ENCODE measurements at regions not wholly inside any gene's neighbourhood (a gene's known extent, or its start where the extent isn't known, plus 50 kb on each side); places are given as distances from the start of the nearest gene placed in this dataset.

DNA sequence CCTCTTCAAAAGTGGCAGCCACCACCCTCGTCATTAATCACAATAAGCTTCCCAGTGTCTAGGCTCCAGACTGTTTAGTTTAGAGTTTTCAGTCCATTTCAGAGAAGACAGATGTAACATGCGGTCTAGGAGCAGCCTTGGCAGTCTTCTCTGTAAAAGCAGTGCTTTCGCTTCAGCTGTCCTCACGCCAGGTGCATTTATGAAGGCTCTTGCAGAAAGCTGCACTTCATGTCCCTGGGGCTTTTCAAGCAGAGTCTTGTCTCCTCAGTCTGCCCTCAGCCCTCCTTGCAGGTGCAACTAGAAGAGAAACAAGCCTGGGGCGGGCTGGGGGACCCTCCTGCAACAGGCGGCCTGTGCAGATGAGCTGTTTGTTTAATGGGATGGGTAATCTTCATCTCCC is 281.9 kb downstream of the DRD1 start:
- no peak for DNase-seq

- DNase-seq = no peak
These were observed 284.0 kb downstream of the DRD1 start for GRCh38 chr5:175159956-175160355.

GRCh38 chr5:175148636-175149172 is 295.3 kb downstream of the DRD1 start:
- no peak for DNase-seq

DNA sequence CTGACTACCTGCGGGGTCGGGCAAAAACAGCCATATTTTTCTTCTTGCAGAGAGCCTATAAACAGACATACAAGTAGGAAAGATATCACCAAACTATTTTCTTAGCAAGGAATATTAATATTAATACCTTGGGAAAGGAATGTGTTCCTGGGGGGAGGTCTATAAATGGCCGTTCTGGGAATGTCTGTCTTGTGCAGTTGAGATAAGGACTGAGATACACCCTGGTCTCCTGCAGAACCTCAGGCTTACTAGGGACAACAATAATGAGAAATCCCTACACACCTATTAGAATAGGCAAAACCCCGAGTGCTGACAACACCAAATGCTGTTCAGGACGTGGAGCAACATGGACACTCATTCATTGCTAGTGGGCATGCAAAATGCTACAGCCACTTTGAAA is 297.2 kb downstream of the DRD1 start:
- DNase-seq = no peak

DNA sequence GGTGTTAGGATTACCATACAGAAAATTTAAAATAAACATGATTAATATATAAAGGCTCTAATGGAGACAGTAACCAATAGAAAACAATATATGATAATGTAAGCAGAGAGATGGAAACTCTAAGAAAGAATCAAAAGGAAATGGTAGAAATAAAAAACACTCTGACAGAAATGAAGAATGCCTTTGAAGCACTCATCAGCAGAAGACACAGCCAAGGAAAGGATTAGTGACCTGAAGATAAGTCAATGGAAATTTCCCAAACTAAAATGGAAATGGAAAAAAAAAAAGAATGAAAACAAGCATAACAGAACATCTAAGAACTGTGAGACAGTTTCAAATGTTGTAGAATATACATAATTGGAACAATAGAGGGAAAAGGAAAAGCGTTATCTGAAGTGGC is 302.6 kb downstream of the DRD1 start:
- DNase-seq = no peak

GRCh38 chr5:175133185-175133584 is 310.8 kb downstream of the DRD1 start:
- no peak for DNase-seq

- DNase-seq = no peak
These were observed 312.6 kb downstream of the DRD1 start for GRCh38 chr5:175131432-175131831.

- DNase-seq = no peak
These were observed 314.4 kb downstream of the DRD1 start for GRCh38 chr5:175129619-175130018.

- no peak for DNase-seq
These were observed 314.9 kb downstream of the DRD1 start for GRCh38 chr5:175129121-175129520.

- DNase-seq = no peak
These were observed 319.2 kb downstream of the DRD1 start for GRCh38 chr5:175124821-175125220.

DNA sequence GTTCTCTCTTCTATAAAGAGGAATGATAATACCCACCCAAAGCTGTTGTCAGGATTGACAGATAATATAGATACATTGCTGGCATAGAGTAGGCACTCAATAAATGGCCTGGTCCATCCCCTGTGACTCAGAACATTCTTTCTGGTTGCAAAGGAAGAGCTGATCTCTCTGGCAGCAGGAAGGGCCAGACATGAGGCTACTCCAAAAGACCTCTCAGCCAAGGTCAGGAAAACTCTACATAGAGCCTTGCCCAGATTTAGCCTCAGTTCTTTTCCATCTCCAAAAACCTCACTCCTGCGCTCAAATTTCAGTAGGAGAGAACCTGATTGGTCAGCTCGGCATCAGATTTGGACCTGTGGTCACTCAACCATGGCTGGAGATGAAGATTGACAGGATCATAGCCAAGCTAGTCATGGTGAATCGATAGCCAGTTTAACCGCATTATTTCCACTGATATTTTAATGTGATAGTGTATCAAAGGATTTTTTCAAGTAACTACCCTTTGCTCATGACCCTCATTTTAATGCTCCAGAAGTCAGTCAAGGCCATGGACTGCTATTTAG is 319.6 kb downstream of the DRD1 start:
- no peak for DNase-seq

- no peak for DNase-seq
These were observed 320.4 kb downstream of the DRD1 start for GRCh38 chr5:175123542-175123941.

GRCh38 chr5:175121457-175121856 is 322.5 kb downstream of the DRD1 start:
- DNase-seq = no peak

DNA sequence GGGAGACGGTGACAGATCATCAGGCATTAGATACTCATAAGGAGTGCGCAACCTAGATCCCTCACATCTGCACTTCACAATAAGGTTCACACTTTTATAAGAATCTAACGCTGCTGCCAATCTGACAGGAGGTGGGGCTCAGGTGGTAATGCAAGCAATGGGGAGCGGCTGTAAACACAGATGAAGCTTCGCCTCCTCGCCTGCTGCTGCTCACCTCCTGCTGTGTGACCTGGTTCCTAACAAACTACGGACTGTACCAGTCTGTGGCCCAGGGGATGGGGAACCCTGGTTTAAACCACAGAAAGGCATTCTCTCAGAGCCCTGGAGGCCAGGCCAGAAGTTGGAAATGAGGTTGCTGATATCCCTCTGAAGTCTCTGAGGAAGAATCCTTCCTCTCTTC is 323.6 kb downstream of the DRD1 start:
- no peak for DNase-seq

DNA sequence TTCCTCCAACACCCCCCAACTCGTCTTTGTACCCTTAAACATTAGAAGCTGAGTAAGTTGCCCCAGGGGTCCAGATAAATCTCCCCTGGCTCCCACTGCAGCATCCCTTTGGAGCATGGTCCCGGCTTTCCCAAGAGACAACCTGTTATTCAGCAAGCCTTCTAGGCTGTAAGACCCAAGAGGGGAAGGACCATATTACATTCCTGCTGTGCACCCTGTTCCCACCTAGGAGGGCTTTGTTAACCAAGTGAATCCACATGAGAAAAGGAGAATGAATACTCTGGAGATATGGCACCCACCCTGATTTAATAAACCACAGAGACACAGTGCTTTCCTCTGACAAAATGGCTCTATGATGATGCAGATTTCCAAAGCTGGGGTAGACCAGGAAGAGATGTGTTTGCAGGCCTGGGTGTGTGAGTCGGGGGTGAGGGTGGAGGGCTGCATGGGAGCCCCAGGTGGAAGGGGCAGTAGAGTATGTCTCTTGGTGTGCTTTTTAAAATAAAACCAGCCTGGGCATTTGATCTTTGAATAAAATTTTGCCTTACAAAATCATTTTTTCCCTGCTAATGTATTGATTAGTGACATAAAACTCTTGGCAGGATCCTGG is 325.2 kb downstream of the DRD1 start:
- no peak for DNase-seq

DNA sequence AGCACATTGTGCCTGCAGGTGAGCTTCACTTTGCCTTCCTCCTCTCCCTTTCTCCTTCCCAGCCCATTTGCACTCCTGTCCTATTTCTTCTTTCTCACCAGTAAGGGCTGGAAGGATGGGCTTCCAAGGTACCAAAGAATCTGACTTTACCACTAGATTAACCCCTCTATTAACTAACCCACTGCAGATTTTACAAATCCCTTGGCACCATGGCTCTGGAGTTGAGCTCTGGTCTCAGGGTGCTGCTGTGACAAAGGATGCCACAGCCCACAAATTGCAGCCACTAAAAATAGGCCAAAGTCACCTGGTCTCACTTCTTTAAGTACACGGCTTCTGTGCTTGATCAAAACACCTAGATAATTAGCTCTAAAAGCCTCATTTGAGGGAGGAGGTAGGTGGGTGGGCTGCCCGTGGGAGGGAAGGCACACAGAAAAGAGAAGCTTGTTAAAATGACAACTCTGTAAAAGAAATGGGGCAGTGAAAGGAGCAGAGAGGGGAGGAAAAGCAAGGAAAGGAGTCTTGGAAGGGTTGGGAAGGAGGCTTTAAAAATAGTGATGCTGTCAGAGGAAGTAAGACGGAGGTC is 327.4 kb downstream of the DRD1 start:
- DNase-seq = no peak

DNA sequence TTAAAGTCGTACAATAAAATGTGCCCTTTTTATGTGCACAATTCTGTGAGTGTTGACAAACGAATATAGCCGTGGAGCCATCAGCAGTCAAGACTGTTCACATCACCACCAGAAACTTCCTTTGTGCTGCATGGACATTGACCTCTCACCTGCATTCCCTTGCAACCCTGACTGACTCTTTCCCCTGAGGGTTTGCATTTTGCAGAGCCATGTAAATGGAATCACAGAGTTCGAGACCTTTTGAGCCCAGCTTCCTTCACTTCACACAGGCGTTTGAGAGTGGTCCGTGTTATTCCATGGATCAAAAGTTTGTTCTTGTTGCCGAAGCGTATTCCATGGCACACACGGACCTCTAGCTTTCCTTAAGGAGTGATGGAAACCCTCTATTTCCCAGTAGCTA is 328.2 kb downstream of the DRD1 start:
- DNase-seq = no peak

- DNase-seq = no peak
These were observed 330.0 kb downstream of the DRD1 start for GRCh38 chr5:175113947-175114346.

DNA sequence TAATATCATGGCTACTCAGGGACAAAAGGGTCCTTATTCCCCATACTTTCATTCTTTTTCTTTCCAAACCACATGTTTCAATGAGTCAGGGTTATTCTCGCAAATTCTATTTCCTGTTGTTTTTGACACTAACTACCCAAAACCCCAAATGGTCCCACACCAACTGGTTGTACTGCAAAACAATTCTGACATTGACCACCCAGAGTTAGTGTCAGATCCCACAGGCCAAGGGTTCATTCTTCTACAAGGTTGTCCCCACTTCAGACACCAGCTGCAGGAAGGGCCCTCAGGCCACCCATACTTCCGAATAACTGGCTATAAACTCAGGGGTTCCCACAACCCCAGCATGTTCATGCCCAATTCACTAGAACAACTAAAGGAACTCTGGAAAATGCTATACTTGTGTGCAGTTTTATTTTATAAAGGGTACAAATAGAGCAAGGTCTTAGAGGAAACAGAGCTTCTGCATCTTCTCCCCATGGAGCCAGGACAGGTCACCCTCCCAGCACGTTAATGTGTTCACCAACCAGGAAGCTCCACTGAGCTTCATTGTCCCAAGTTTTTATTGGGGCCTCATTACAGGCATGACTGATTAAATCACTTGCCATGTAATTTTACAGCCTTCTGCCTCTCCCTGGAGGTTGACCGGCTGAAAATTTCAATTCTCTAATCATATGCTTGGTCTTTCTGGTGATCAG is 334.8 kb downstream of the DRD1 start:
- no peak for DNase-seq

DNA sequence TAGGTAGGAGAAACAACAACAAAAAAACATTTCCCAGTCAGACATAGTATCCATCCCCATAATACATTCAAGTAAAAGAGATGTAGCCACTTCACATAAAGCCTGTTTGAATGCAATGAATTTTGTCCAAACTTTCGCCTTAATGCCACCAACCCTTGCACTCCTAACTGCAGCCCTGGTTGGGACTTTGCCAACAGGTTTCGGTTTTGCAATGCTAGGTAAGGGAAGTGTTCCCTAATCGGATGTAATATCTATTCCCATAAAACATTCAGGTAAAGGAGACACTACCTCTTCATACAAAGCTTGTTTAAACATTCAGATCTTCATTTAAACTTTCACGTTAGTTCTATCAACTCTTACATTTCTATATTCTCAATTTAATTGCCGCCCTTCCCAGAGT is 336.1 kb downstream of the DRD1 start:
- DNase-seq = no peak

- DNase-seq = no peak
These were observed 336.9 kb downstream of the DRD1 start for GRCh38 chr5:175107028-175107588.

DNA sequence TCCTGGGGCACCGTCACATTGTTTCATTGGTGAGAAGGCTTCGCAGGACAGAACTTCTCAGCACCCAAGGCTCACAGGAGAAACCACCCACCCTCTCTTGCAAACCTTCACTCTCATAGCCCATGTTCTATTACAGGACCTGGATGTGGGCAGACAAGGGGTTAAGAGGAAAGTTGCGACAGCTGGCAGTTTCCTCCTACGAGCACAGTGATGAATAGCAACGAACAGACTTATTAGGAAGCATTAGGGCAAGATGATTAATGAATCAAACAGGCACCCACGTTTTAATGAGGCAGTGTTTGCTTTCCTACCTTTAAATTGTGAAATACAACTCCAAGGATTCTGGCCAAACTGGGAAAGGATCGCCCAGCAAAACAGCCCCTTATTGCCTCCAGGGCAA is 339.3 kb downstream of the DRD1 start:
- no peak for DNase-seq

GRCh38 chr5:175103746-175104145 is 340.2 kb downstream of the DRD1 start:
- no peak for DNase-seq

DNA sequence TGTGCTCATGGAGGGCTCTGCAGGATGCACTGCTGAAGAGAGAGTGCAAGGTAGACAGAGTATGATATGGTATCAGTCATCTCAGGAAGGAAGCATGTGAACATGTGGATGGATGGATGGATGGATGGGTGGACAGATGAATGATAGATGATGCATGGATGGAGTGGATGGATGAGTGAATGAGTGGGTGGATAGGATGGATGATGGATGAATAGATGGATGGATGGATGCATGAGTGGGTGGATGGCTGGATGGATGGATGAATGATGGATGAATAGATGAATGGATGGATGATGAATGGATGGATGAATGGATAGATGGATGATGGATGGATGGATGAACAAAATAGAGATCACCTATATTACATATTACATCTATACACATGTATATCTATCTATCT is 341.3 kb downstream of the DRD1 start:
- DNase-seq = no peak
